Astrocyte (in vitro differentiated cells and primary cell): ENCODE measurements at regions not wholly inside any gene's neighbourhood (a gene's known extent, or its start where the extent isn't known, plus 50 kb on each side); places are given as distances from the start of the nearest gene placed in this dataset.
A peak's percentile ranks its signal among the peaks of the same experiment; 100 is the strongest.
"Not testable (repeated sequence)": the region's sequence is repeated elsewhere in the genome, so short reads cannot be mapped to it uniquely, and the experiment has no call there.

ENCODE experiments used
- DNase-seq: peaks from one replicate; pipeline ENCODE4 v3.0.0-alpha.2; 2010; ENCODE audit warnings: low read depth
- FAIRE-seq: peaks from 2 replicates; lab custom pipeline; 2011; peaks lifted over from hg19 to GRCh38; lab: Jason Lieb, UNC
- H2AFZ ChIP-seq: 2 replicates; pipeline ENCODE4 v1.6.0; 2012; ENCODE audit warnings: low read depth, low read length, inconsistent platforms
- H3K27ac ChIP-seq: 2 replicates; pipeline ENCODE4 v1.5.1; 2011; ENCODE audit warnings: low read depth, low read length, inconsistent platforms
- H3K27me3 ChIP-seq: 2 replicates; pipeline ENCODE4 v1.6.0; 2011; ENCODE audit warnings: low read length, inconsistent platforms; ENCODE audit not compliant: insufficient read depth
- H3K36me3 ChIP-seq: 2 replicates; pipeline ENCODE4 v1.5.1; 2011; ENCODE audit warnings: low read length, inconsistent platforms; ENCODE audit not compliant: insufficient read depth
- H3K4me1 ChIP-seq: 2 replicates; pipeline ENCODE4 v1.5.1; 2011; ENCODE audit warnings: low read length, inconsistent platforms; ENCODE audit not compliant: insufficient read depth
- H3K4me2 ChIP-seq: 2 replicates; pipeline ENCODE4 v1.6.0; 2012; ENCODE audit warnings: low read length, inconsistent platforms
- H3K4me3 ChIP-seq: 2 replicates; pipeline ENCODE4 v1.5.1; 2011; ENCODE audit warnings: low read depth, mild to moderate bottlenecking, low read length, inconsistent platforms; ENCODE audit not compliant: insufficient read depth
- H3K79me2 ChIP-seq: 2 replicates; pipeline ENCODE4 v1.6.0; 2012; ENCODE audit warnings: mild to moderate bottlenecking, low read length, inconsistent platforms; ENCODE audit not compliant: insufficient read depth
- H3K9ac ChIP-seq: 2 replicates; pipeline ENCODE4 v1.6.0; 2012; ENCODE audit warnings: mild to moderate bottlenecking, low read length, inconsistent platforms
- H3K9me3 ChIP-seq: 2 replicates; pipeline ENCODE4 v1.5.1; 2012; ENCODE audit warnings: low read depth, mild to moderate bottlenecking, low read length, inconsistent platforms; ENCODE audit not compliant: insufficient read depth
- H4K20me1 ChIP-seq: 2 replicates; pipeline ENCODE4 v1.6.0; 2012; ENCODE audit warnings: low read length, inconsistent platforms; ENCODE audit not compliant: insufficient read depth
- H3K27ac Mint-ChIP-seq: one replicate; pipeline ENCODE4 v1.8.0; 2021; ENCODE audit warnings: mild to moderate bottlenecking, mixed read lengths; ENCODE audit not compliant: unreplicated experiment
- H3K27me3 Mint-ChIP-seq: one replicate; pipeline ENCODE4 v1.8.0; 2021; ENCODE audit warnings: low read depth, mixed read lengths; ENCODE audit not compliant: unreplicated experiment
- H3K36me3 Mint-ChIP-seq: one replicate; pipeline ENCODE4 v1.8.0; 2021; ENCODE audit warnings: low read depth, mixed read lengths; ENCODE audit not compliant: unreplicated experiment
- H3K4me1 Mint-ChIP-seq: one replicate; pipeline ENCODE4 v1.8.0; 2021; ENCODE audit warnings: low read depth, mixed read lengths; ENCODE audit not compliant: unreplicated experiment
- H3K4me3 Mint-ChIP-seq: one replicate; pipeline ENCODE4 v1.8.0; 2021; ENCODE audit warnings: mild to moderate bottlenecking, moderate library complexity, mixed read lengths; ENCODE audit not compliant: unreplicated experiment
- H3K9me3 Mint-ChIP-seq: one replicate; pipeline ENCODE4 v1.8.0; 2021; ENCODE audit warnings: mild to moderate bottlenecking, mixed read lengths; ENCODE audit not compliant: unreplicated experiment
- CTCF ChIP-seq: IDR thresholded peaks from 2 replicates; pipeline ENCODE4 v1.5.1; 2011; ENCODE audit warnings: low read depth, mild to moderate bottlenecking, inconsistent platforms, low read length, moderate library complexity; ENCODE audit not compliant: insufficient read depth
- EZH2 ChIP-seq: IDR thresholded peaks from 2 replicates; pipeline ENCODE4 v1.6.1; 2012; ENCODE audit warnings: mild to moderate bottlenecking, low read length, inconsistent platforms; ENCODE audit not compliant: insufficient read depth

- peaks cover 47% of the 10 kb centered on the region for H3K9me3 Mint-ChIP-seq
- not testable (repeated sequence) for FAIRE-seq, H3K36me3 ChIP-seq, H3K79me2 ChIP-seq, H3K4me2 ChIP-seq, H4K20me1 ChIP-seq, H3K4me3 ChIP-seq, H3K27me3 Mint-ChIP-seq, H3K27ac Mint-ChIP-seq, H3K4me1 ChIP-seq, H3K27me3 ChIP-seq, H2AFZ ChIP-seq, H3K36me3 Mint-ChIP-seq, H3K9ac ChIP-seq, H3K4me1 Mint-ChIP-seq, H3K4me3 Mint-ChIP-seq, DNase-seq, H3K27ac ChIP-seq
- H3K9me3 ChIP-seq = peaks cover 29% of the 10 kb centered on the region
Observed at GRCh38 chr16:34063498-34064157, 604.2 kb downstream of the TP53TG3F start.

- H3K4me3 Mint-ChIP-seq = not testable (repeated sequence)
- peaks cover 33% of the 10 kb centered on the region for H3K9me3 ChIP-seq
- H3K9me3 Mint-ChIP-seq = peaks cover 52% of the 10 kb centered on the region
Observed at GRCh38 chr16:34064602-34065001, 605.2 kb downstream of the TP53TG3F start.

GRCh38 chr16:34069731-34070130 is 610.3 kb downstream of the TP53TG3F start:
- not testable (repeated sequence) for H3K36me3 Mint-ChIP-seq, H3K27me3 ChIP-seq, H3K4me3 Mint-ChIP-seq, H2AFZ ChIP-seq, H3K27me3 Mint-ChIP-seq, H4K20me1 ChIP-seq, H3K4me3 ChIP-seq, H3K9ac ChIP-seq, H3K27ac Mint-ChIP-seq, H3K4me2 ChIP-seq, H3K79me2 ChIP-seq, DNase-seq, FAIRE-seq, H3K4me1 ChIP-seq, H3K4me1 Mint-ChIP-seq, H3K27ac ChIP-seq, H3K36me3 ChIP-seq
- peaks cover 16% of the 10 kb centered on the region for H3K9me3 ChIP-seq
- H3K9me3 Mint-ChIP-seq = peaks cover 32% of the 10 kb centered on the region

More at GRCh38 chr16:34064602-34065001, 605.2 kb downstream of the TP53TG3F start:
- not testable (repeated sequence) for H3K36me3 ChIP-seq, DNase-seq, H3K79me2 ChIP-seq, FAIRE-seq, H3K27me3 ChIP-seq, H3K27ac ChIP-seq, H3K27me3 Mint-ChIP-seq, H3K9ac ChIP-seq, H4K20me1 ChIP-seq, H3K36me3 Mint-ChIP-seq, H3K4me3 ChIP-seq, H3K4me1 ChIP-seq, H3K4me1 Mint-ChIP-seq, H2AFZ ChIP-seq, H3K27ac Mint-ChIP-seq, H3K4me2 ChIP-seq

GRCh38 chr16:34078691-34079090 is 619.3 kb downstream of the TP53TG3F start:
- Histone ChIP-seq H3K4me3 (no peak overlapping the region), H3K4me1 (no peaks in the 10 kb centered on the region), H3K9me3 (peaks cover 25% of the 10 kb centered on the region), H3K4me2 (no peak overlapping the region), H3K36me3 (no peaks in the 10 kb centered on the region), H3K27ac (no peak overlapping the region), H2AFZ (no peak overlapping the region), H3K9ac (no peak overlapping the region), H3K79me2 (no peaks in the 10 kb centered on the region), H4K20me1 (no peaks in the 10 kb centered on the region), H3K27me3 (no peaks in the 10 kb centered on the region)
- Mint-ChIP-seq H3K36me3 (no peaks in the 10 kb centered on the region), H3K4me1 (no peaks in the 10 kb centered on the region), H3K4me3 (no peak overlapping the region), H3K9me3 (peaks cover 36% of the 10 kb centered on the region), H3K27me3 (no peaks in the 10 kb centered on the region), H3K27ac (no peak overlapping the region)
- DNase-seq (peak; percentile 52), FAIRE-seq (no peak)
- TF ChIP-seq CTCF (no peak), EZH2 (no peak)

GRCh38 chr16:34085038-34085437 is 625.6 kb downstream of the TP53TG3F start:
- not testable (repeated sequence) for H3K27me3 Mint-ChIP-seq, H3K27ac Mint-ChIP-seq, H2AFZ ChIP-seq, H3K4me1 ChIP-seq, H3K4me3 Mint-ChIP-seq, H3K4me1 Mint-ChIP-seq, DNase-seq, H3K4me3 ChIP-seq, H3K36me3 Mint-ChIP-seq, H4K20me1 ChIP-seq, H3K4me2 ChIP-seq, FAIRE-seq, H3K79me2 ChIP-seq, H3K9ac ChIP-seq, H3K27ac ChIP-seq, H3K27me3 ChIP-seq, H3K36me3 ChIP-seq
- H3K9me3 Mint-ChIP-seq = peaks cover 57% of the 10 kb centered on the region
- H3K9me3 ChIP-seq = peaks cover 28% of the 10 kb centered on the region
